Endothelial cell (in vitro differentiated cells): ENCODE measurements at regions not wholly inside any gene's neighbourhood (a gene's known extent, or its start where the extent isn't known, plus 50 kb on each side); places are given as distances from the start of the nearest gene placed in this dataset.

Experiments used
- DNase-seq: peaks from one replicate; pipeline ENCODE4 v3.0.0; 2021; ENCODE audit warnings: low spot score
- H3K27ac Mint-ChIP-seq: one replicate; pipeline ENCODE4 v1.8.0; 2021; ENCODE audit warnings: mixed read lengths, inconsistent platforms; ENCODE audit not compliant: unreplicated experiment
- H3K27me3 Mint-ChIP-seq: one replicate; pipeline ENCODE4 v1.8.0; 2021; ENCODE audit warnings: mild to moderate bottlenecking, moderate library complexity, mixed read lengths, inconsistent platforms; ENCODE audit not compliant: unreplicated experiment
- H3K36me3 Mint-ChIP-seq: one replicate; pipeline ENCODE4 v1.8.0; 2021; ENCODE audit warnings: mild to moderate bottlenecking, low read depth, mixed read lengths, inconsistent platforms; ENCODE audit not compliant: unreplicated experiment
- H3K4me1 Mint-ChIP-seq: one replicate; pipeline ENCODE4 v1.8.0; 2021; ENCODE audit warnings: mild to moderate bottlenecking, mixed read lengths, inconsistent platforms; ENCODE audit not compliant: unreplicated experiment
- H3K4me3 Mint-ChIP-seq: one replicate; pipeline ENCODE4 v1.8.0; 2021; ENCODE audit warnings: mild to moderate bottlenecking, mixed read lengths, inconsistent platforms; ENCODE audit not compliant: unreplicated experiment
- H3K9me3 Mint-ChIP-seq: one replicate; pipeline ENCODE4 v1.8.0; 2021; ENCODE audit warnings: mixed read lengths, inconsistent platforms; ENCODE audit not compliant: unreplicated experiment
- TF ChIP-seq, protein P1 (sequence below): fragments of 200-600 bp; sonication (generic); IDR thresholded peaks from one replicate; pipeline ENCODE4 v1.5.0; 2021; ENCODE audit warnings: antibody characterized with exemption; ENCODE audit not compliant: unreplicated experiment

DNA sequence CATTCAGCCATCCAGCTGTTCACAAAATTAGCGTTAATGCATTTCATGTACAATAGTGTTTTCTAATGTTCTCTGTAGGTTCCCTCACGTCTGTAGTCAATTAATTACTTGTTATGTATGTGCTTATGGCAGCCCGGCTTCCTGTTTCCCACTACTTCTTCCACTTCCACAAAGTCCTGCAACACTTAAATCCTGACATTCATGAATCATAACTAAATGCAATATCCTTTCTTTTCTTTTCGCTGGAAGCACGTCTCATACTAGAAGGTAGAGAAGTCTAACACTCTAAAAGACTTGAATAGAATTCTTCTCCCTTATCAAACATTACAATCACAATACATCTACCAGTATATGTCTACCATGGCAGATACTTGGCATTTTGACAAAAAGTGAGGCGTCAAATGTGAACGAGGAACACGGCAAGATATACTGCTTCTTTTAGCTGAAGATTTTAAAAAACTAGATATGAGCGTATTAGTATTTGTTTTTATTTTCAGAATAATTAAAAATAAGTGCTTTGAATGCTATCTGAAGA, 239.0 kb upstream of the DIAPH2 start:
- Mint-ChIP-seq H3K27ac (no peak overlapping the region), H3K4me1 (peaks cover 3% of the 10 kb centered on the region), H3K27me3 (no peaks in the 10 kb centered on the region), H3K36me3 (no peaks in the 10 kb centered on the region), H3K9me3 (no peaks in the 10 kb centered on the region), H3K4me3 (no peak overlapping the region)
- DNase-seq = no peak
- TF ChIP-seq, protein P1, sequence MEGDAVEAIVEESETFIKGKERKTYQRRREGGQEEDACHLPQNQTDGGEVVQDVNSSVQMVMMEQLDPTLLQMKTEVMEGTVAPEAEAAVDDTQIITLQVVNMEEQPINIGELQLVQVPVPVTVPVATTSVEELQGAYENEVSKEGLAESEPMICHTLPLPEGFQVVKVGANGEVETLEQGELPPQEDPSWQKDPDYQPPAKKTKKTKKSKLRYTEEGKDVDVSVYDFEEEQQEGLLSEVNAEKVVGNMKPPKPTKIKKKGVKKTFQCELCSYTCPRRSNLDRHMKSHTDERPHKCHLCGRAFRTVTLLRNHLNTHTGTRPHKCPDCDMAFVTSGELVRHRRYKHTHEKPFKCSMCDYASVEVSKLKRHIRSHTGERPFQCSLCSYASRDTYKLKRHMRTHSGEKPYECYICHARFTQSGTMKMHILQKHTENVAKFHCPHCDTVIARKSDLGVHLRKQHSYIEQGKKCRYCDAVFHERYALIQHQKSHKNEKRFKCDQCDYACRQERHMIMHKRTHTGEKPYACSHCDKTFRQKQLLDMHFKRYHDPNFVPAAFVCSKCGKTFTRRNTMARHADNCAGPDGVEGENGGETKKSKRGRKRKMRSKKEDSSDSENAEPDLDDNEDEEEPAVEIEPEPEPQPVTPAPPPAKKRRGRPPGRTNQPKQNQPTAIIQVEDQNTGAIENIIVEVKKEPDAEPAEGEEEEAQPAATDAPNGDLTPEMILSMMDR = no peak

DNA sequence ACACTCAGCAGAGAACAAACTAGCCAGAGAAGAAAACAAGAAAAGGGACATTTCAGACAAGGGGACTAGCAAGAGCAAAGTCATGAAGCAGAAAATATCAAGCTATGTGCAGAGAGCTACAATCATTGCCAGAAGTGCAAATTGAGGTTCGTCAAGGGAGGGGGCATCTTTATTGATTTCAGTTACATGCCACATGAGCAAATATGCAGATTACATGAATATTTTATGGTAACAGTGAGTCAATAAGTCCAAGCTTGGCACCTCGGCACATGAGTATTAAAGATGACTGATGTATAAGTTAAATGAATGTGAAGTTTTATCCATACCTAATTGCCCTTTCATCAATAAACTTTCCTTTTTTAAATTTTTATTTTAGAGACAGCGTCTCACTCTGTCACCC, 238.1 kb upstream of the DIAPH2 start:
- peaks cover 3% of the 10 kb centered on the region for H3K4me1 Mint-ChIP-seq
- H3K27me3 Mint-ChIP-seq = no peaks in the 10 kb centered on the region
- no peak for DNase-seq
- no peaks in the 10 kb centered on the region for H3K36me3 Mint-ChIP-seq
- TF ChIP-seq, protein P1 = no peak
- H3K27ac Mint-ChIP-seq = no peak overlapping the region
- no peaks in the 10 kb centered on the region for H3K9me3 Mint-ChIP-seq
- H3K4me3 Mint-ChIP-seq = no peak overlapping the region

DNA sequence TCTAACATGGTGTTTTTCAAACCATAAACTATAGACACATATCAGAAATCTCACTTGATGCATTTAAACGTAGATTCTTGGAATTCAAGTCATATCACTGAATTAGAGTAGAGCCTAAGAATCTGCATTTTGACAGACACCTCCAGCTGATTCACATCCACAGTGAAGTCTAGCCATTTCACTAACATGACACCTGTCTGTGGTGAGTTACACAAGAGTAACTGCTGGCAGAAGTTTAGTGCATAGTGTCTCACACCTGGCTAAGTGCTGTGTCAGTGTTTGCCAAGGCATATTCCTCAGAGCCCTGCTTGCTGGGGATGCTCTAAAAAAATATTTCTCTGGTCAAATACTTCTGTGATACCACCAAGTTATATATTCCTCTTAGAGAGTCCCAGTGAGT, 237.5 kb upstream of the DIAPH2 start:
- H3K36me3 Mint-ChIP-seq = no peaks in the 10 kb centered on the region

DNA sequence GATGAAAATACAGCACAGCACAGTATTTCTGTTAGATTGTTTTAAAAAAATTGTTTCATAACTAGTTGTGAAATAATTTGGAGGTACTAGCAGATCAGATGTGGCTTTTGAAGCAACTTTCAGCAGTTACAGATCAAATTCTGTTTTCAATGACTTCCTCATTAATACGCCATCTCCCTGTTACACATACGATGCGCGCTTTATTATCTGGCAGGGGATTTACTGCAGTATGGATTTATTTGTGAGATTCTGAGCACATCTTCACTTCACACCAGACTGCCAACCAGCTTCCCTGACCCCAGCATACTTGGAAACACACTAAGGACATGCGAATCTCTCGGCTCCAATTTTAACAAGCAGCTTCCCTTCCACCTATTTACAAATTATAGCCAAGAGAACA, 235.5 kb upstream of the DIAPH2 start:
- no peak for DNase-seq
- no peaks in the 10 kb centered on the region for H3K36me3 Mint-ChIP-seq
- no peak overlapping the region for H3K4me3 Mint-ChIP-seq
- TF ChIP-seq, protein P1 = no peak
- no peaks in the 10 kb centered on the region for H3K9me3 Mint-ChIP-seq
- no peaks in the 10 kb centered on the region for H3K27me3 Mint-ChIP-seq
- no peak overlapping the region for H3K27ac Mint-ChIP-seq
- peaks cover 3% of the 10 kb centered on the region for H3K4me1 Mint-ChIP-seq

More for the DNA sequence above, 237.5 kb upstream of the DIAPH2 start:
- Mint-ChIP-seq H3K27me3 (no peaks in the 10 kb centered on the region), H3K9me3 (no peaks in the 10 kb centered on the region), H3K4me1 (peaks cover 3% of the 10 kb centered on the region), H3K4me3 (no peak overlapping the region), H3K27ac (no peak overlapping the region)
- no peak for DNase-seq
- TF ChIP-seq, protein P1 = no peak

DNA sequence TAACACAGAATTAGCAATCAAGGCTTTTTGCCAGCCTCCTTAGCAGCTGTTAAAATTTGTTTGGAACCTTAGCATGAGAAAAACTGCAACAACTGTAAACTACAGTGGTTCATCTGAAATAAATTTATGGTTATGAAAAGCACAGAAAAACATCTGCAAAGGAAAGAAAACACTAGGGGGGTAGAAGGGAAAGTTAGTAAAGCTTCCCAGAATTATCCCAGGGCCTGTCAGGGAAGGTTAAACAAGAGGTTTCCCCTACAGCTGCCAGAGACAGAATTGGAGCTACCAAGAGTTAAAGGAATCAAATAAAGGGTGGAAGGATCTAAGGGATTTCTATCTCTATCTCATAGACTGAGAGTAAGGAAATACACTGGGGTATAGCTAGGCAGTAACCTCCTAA, 234.7 kb upstream of the DIAPH2 start:
- no peak for DNase-seq
- TF ChIP-seq, protein P1 = no peak
- Mint-ChIP-seq H3K4me3 (no peak overlapping the region), H3K27ac (no peak overlapping the region), H3K4me1 (peaks cover 3% of the 10 kb centered on the region), H3K9me3 (no peaks in the 10 kb centered on the region), H3K27me3 (no peaks in the 10 kb centered on the region), H3K36me3 (no peaks in the 10 kb centered on the region)
